Right forelimb (tissue), 1 donor: ENCODE measurements at regions not wholly inside any gene's neighbourhood (a gene's known extent, or its start where the extent isn't known, plus 50 kb on each side); places are given as distances from the start of the nearest gene placed in this dataset.

Experiments
- DNase-seq: peaks from one replicate; pipeline ENCODE4 v3.0.0-alpha.2; 2018

DNA sequence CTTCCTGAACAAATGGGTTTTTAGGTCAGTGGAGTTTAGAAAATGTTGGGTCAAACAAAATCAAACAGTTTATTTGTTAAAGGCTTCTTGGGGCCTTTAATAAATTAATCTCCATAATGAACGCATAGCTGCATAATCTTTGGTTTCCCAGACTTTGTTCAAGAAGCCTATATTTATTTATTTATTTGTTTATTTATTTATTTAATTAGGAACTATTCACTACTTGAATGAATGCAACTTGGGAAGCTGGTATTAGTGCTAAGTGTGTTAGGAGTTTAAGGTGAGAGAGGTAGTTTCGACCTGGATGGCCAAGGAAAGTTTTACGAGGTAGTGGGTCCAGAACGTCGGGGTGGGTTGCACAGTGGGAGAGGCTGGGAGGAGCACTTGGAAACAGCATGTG is 281.9 kb upstream of the C2CD4B start:
- no peak for DNase-seq

- DNase-seq: no peak
Measured at GRCh38 chr15:62447742-62448141, 282.7 kb upstream of the C2CD4B start.

DNA sequence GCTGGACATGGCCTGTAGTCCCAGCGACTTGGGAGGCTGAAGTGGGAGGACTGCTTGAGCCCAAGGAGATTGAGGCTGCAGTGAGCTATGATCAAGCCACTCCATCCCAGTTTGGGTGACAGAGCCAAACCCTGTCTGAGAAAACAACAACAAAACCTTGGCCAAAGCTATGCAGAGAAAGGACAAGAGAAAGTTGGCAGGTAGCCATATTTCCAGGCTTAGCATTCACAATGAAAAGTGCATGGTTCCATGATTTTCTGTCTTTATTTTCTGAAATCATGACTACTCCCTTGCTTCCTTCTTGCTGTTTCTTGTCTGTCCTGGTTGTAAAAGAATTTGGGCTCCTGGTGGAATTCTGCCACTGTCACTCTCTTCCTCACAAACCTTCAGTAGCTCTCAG is 284.6 kb upstream of the C2CD4B start:
- no peak for DNase-seq

GRCh38 chr15:62450061-62450460 is 285.0 kb upstream of the C2CD4B start:
- DNase-seq: no peak

- no peak for DNase-seq
Measured at GRCh38 chr15:62452026-62452425, 286.9 kb upstream of the C2CD4B start.

DNA sequence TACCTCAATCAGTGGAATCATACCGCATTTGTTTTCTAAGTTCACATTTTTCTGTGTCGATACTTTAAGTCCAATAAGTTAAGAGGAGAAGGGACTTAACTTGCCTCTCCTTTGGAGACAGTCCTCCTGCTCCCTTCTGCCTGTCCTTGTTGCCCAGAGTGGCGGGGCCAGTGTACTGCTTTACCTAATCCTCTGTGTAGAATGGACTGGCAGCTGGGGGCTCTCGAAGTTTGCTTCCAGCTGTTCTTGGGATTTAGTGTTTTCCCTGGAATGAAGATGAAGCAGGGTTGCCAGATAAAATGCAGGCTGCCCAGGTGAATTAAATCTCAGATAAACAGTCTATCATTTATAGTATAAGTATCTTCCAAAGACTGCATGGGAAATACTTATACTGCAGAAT is 287.6 kb upstream of the C2CD4B start:
- DNase-seq: no peak

- no peak for DNase-seq
Measured at GRCh38 chr15:62453375-62453774, 288.3 kb upstream of the C2CD4B start.

DNA sequence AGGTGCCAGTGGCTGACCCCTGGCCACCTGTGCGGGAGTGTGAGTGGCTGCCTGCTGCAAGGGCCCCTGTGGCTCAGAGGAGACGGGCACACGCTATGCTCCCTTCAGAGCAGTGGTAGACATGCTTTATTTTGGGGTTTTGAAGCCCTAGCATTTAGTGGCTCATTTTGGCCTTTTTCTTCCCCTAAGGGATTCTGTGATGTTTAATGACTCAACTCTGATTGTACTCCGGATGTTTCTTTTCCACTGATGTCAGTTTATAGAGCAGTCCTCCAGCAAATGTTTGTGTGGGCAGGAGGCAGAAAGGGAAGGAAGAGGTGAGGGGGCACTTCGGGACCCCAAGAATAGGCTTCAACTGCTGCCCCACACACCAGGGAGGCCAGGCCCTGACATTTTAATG is 288.9 kb upstream of the C2CD4B start:
- no peak for DNase-seq

GRCh38 chr15:62454567-62455172 is 289.6 kb upstream of the C2CD4B start:
- DNase-seq: no peak

GRCh38 chr15:62455441-62455921 is 290.4 kb upstream of the C2CD4B start:
- DNase-seq: no peak

DNA sequence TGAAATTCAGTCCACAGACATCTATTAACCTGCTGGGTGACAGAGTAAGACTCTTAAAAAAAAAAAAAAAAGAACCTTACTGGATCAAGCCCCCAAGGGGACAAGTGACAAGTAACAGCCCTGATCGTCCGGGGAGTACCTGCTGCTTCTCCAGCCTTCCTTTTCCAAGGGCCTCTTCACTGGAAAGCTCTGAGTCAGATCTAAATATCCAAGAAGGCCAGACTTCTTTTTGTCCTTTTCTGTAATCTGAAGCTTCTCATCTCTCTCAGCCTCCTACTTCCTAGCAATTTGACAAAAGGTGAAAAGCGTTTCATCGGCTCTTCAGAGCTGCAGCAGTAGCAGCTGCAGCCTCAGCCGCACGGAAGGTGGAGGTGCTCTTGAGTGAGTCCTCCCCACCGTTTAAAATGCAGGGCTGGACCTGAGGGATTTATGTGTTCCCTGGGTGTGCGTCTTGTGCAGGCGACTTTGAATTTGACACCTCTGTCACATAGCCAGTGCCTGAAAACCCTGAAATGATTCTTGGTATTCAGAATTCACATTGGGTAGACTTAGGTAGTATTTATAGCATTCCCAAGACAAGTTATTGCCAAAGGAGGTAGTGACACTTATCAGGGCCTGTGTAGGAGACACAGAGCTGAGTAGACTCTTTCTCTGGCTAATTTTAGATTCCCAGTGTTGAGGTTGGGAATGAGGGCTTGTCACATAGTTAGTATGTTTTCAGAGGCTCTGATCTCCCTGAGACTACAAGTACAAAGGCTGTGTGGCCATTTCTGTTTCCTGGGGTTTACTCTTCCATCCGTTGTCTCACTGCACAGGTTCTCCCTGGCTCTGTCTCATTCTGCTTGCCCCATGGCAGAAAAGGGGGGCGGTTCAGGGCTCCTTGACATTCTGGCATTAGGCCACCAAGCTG is 291.2 kb upstream of the C2CD4B start:
- DNase-seq: no peak

DNA sequence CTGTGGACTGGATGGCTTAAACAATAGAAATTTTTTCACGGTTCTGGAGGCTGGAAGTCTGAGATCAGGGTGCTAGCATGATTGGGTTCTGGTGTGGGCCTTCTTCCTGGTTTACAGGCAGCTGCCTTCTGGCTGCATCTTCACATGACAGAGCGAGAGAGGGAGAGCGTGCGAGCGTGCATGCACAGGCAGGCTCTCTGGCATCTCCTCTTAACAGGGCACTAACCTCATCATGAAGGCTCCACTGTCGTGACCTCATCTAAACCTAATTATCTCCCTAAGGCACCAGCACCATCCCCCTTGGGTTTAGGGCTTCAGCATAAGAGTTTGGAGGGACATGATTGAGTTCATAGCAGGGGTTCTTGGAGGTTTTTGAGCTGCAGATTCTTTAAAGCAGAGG is 292.0 kb upstream of the C2CD4B start:
- no peak for DNase-seq

GRCh38 chr15:62459875-62460274 is 294.8 kb upstream of the C2CD4B start:
- DNase-seq: no peak

- DNase-seq: no peak
Measured at GRCh38 chr15:62462268-62462667, 297.2 kb upstream of the C2CD4B start.

GRCh38 chr15:62462721-62463120 is 297.6 kb upstream of the C2CD4B start:
- DNase-seq: no peak

DNA sequence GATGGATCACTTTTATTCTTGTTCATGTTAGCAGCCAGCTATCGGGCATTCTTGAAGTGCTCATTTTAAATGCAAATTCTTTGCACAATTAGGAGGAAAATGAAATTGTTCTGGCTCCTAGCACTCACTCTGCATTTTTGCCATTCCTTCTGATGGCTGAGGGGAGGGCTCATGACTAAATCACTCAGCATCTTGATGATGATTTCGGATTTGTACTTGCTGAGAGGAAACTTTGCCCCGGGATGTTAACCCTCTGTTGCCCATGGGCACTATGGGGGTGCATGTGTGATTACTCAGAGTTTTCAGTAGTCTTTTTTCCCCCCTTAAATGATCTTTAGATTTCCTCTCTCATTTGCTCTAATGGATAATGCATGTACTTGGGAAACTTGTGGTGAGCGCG is 299.6 kb upstream of the C2CD4B start:
- DNase-seq: no peak

GRCh38 chr15:62465173-62465572 is 300.1 kb upstream of the C2CD4B start:
- peak; percentile 38 for DNase-seq

- DNase-seq: no peak
Measured at GRCh38 chr15:62469478-62469873, 304.4 kb upstream of the C2CD4B start.

DNA sequence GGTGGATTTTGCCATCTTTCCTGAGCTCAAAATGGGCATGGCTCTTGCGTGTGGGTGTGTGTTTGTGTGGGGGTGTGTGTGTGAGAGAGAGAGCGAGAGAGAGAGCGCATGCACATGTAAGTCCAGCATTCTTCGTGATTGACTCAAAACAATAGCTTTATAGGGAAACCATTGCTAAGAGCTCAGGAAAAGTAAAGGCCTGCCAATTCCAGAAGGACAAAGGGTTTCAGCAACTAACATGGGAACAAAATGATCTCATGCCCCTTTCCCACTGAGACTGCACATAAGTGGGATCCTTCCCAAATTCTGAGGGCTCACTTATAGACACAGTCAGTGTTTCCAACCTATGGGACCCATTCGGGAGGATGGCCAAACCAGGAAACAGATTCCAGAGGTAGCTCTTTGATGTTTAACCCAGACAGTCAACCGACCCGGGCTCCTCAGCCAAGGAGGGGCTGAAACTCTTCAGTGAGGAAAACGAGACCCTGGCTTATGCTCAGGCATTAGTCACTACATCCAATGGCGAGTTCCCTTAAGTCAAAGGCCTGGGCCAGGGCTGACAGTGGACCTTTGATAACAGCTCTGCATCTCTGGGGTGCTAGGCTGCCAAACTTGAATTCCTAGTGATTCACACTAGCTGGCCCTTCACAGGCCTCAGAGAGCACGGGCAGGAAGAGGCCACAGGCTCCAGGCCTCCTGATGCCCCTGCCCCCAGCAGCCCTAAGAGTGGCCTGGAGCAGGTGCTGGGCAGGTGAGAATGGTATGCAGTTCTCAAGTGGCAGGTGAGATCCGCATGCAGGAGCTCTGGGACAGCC is 305.0 kb upstream of the C2CD4B start:
- DNase-seq: no peak

DNA sequence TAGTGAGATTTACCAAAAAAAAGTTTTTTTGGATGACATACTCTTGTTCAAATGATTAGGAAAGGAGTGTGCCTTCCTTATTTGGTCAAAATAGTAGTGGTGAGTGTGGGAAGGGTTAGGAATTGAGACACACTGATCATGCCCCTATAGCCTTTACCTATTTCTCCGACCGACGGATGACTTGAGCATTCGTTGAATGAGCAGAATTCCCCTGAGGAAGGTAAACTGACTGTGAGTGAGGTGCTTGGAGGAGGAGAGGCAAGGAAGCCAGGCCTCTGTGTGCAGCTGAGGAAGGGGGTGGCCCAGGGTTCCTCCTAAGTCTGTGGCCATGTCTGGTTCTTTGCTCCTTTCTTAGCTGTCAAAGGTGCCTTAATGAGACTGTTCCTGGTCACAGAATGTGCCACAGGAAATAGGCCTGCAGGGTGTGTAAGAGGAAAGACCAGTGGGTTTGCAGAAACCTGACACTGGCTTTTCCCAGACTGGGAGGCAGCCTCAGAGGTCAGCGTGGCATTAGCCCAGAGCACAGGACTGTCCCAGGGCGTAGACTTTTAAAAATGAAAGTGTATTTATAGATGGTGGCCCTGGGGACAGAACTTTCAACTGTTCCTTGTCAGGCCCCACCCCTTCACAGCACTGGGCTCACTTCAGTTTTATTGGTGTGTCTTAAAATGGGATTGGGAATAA is 307.7 kb upstream of the C2CD4B start:
- DNase-seq: no peak

- no peak for DNase-seq
Measured at GRCh38 chr15:62474021-62474770, 309.1 kb upstream of the C2CD4B start.

GRCh38 chr15:62474771-62475124 is 309.7 kb upstream of the C2CD4B start:
- DNase-seq: no peak
